Activated CD8-positive, alpha-beta T cell treated with anti-CD3 and anti-CD28 coated beads for 36 hours (primary cell): ENCODE measurements at regions not wholly inside any gene's neighbourhood (a gene's known extent, or its start where the extent isn't known, plus 50 kb on each side); places are given as distances from the start of the nearest gene placed in this dataset.

ENCODE experiments used
- ATAC-seq: fragments of 200-7000 bp; cut with Tn5 transposase; one replicate; pipeline ENCODE4 v1.10.0; 2021; ENCODE audit warnings: mild to moderate bottlenecking, moderate library complexity
- CTCF ChIA-PET: fragments of 350-600 bp; sonication (Branson Sonifier 250); formaldehyde crosslinking; loops from one replicate; lab custom pipeline; 2021; ENCODE audit warnings: antibody characterized with exemption; lab: Charles Lee
- POLR2A ChIA-PET: fragments of 350-600 bp; sonication (Branson Sonifier 250); formaldehyde crosslinking; loops from one replicate; lab custom pipeline; 2021; ENCODE audit warnings: antibody characterized with exemption; lab: Charles Lee
- DNase-seq: peaks from one replicate; pipeline ENCODE4 v3.0.0-alpha.2; 2020
- H3K27ac Mint-ChIP-seq: one replicate; pipeline ENCODE4 v1.8.0; 2021; ENCODE audit warnings: mild to moderate bottlenecking, mixed read lengths
- H3K27me3 Mint-ChIP-seq: one replicate; pipeline ENCODE4 v1.8.0; 2021; ENCODE audit warnings: mixed read lengths
- H3K36me3 Mint-ChIP-seq: one replicate; pipeline ENCODE4 v1.8.0; 2021; ENCODE audit warnings: low read depth, mixed read lengths
- H3K4me1 Mint-ChIP-seq: one replicate; pipeline ENCODE4 v1.8.0; 2021; ENCODE audit warnings: low read depth, mixed read lengths
- H3K4me3 Mint-ChIP-seq: one replicate; pipeline ENCODE4 v1.8.0; 2021; ENCODE audit warnings: mild to moderate bottlenecking, moderate library complexity, mixed read lengths
- H3K9me3 Mint-ChIP-seq: one replicate; pipeline ENCODE4 v1.8.0; 2021; ENCODE audit warnings: mixed read lengths
- CTCF ChIP-seq: fragments of 200-600 bp; IDR thresholded peaks from one replicate; pipeline ENCODE4 v1.8.0; 2022; ENCODE audit warnings: antibody characterized with exemption, mild to moderate bottlenecking
- intact Hi-C: fragments of 100-400 bp; cut with micrococcal nuclease; formaldehyde crosslinking; loops from one replicate; pipeline ENCODE4 v1.10.0; 2022

- no peak for TF ChIP-seq CTCF
- ATAC-seq (no peak), DNase-seq (no peak)
- Mint-ChIP-seq H3K27ac (no peak overlapping the region), H3K9me3 (no peaks in the 10 kb centered on the region), H3K4me1 (no peaks in the 10 kb centered on the region), H3K36me3 (no peaks in the 10 kb centered on the region), H3K4me3 (no peak overlapping the region), H3K27me3 (peaks cover 3% of the 10 kb centered on the region)
- intact Hi-C loops = no loop called here
- ChIA-PET POLR2A (no interaction called here), CTCF (no interaction called here)
Observed at GRCh38 chr9:92170848-92171247, 55.6 kb upstream of the SPTLC1 start.

GRCh38 chr9:92165484-92165883, 50.3 kb upstream of the SPTLC1 start:
- no peak for TF ChIP-seq CTCF
- intact Hi-C loops = no loop called here
- Mint-ChIP-seq H3K36me3 (peaks cover 2% of the 10 kb centered on the region), H3K27ac (no peak overlapping the region), H3K4me3 (no peak overlapping the region), H3K9me3 (peaks cover 15% of the 10 kb centered on the region), H3K4me1 (no peaks in the 10 kb centered on the region), H3K27me3 (peaks cover 8% of the 10 kb centered on the region)
- DNase-seq = no peak
- no peak for ATAC-seq
- ChIA-PET CTCF (interaction anchor here (2.5 kb wide), 1 partner anchor 25 kb away, joined by 17 read pairs; no protein-coding TSS in a partner anchor), POLR2A (no interaction called here)
